Vagina (tissue), 2 donors: ENCODE measurements at regions not wholly inside any gene's neighbourhood (a gene's known extent, or its start where the extent isn't known, plus 50 kb on each side); places are given as distances from the start of the nearest gene placed in this dataset.
"Not testable (repeated sequence)": the region's sequence is repeated elsewhere in the genome, so short reads cannot be mapped to it uniquely, and the experiment has no call there.

Source experiments
- DNase-seq, 2 donors: peaks; one replicate each; pipeline ENCODE4 v3.0.0-alpha.2; 2017; ENCODE audit errors: extremely low spot score in 2 of 2
- H3K27ac ChIP-seq: fragments of 200-600 bp; sonication (generic); one replicate; pipeline ENCODE4 v1.5.1; 2019
- H3K27me3 ChIP-seq: fragments of 200-600 bp; sonication (generic); one replicate; pipeline ENCODE4 v1.5.1; 2019
- H3K36me3 ChIP-seq, 2 donors: fragments of 200-600 bp; sonication (generic); one replicate each; pipeline ENCODE4 v1.5.1; 2017 to 2019
- H3K4me1 ChIP-seq: fragments of 200-600 bp; sonication (generic); one replicate; pipeline ENCODE4 v1.5.1; 2019
- H3K4me3 ChIP-seq, 2 donors: fragments of 200-600 bp; sonication (generic); 1 replicate in 1 of 2; 2 replicates in 1 of 2; pipeline ENCODE4 v1.5.1; 2016 to 2019
- H3K9me3 ChIP-seq: fragments of 200-600 bp; sonication (generic); one replicate; pipeline ENCODE4 v1.5.1; 2019
- intact Hi-C: fragments of 100-400 bp; cut with DNase I; formaldehyde crosslinking; loops from one replicate; pipeline ENCODE4 v1.15.1; 2023

GRCh38 chr1:120357046-120357445 lies 57.8 kb upstream of the NBPF8 start:
- peak in 1 of 2 donors; percentile 37 for DNase-seq
- H3K9me3 ChIP-seq, intact Hi-C loops, H3K27ac ChIP-seq, H3K36me3 ChIP-seq, H3K4me3 ChIP-seq, H3K4me1 ChIP-seq, H3K27me3 ChIP-seq: not testable (repeated sequence)

- intact Hi-C loops, DNase-seq, H3K9me3 ChIP-seq, H3K36me3 ChIP-seq, H3K4me1 ChIP-seq, H3K27ac ChIP-seq, H3K27me3 ChIP-seq, H3K4me3 ChIP-seq: not testable (repeated sequence)
Measured at GRCh38 chr1:120356170-120356569, 58.7 kb upstream of the NBPF8 start.

- H3K9me3 ChIP-seq, H3K36me3 ChIP-seq, H3K27me3 ChIP-seq, intact Hi-C loops, H3K4me1 ChIP-seq: not testable (repeated sequence)
- Histone ChIP-seq H3K27ac (peak overlapping the region; percentile 61), H3K4me3 (peak overlapping the region in 1 of 2 donors; percentile 36)
- peak in 1 of 2 donors; percentile 20 for DNase-seq
Measured at GRCh38 chr1:120354618-120355184, 60.1 kb upstream of the NBPF8 start.

GRCh38 chr1:120342231-120343073 lies 72.4 kb upstream of the NBPF8 start:
- H3K36me3 ChIP-seq, H3K4me1 ChIP-seq, intact Hi-C loops, DNase-seq, H3K9me3 ChIP-seq, H3K27me3 ChIP-seq: not testable (repeated sequence)
- Histone ChIP-seq H3K4me3 (peak overlapping the region; percentile 19 to 48), H3K27ac (peak overlapping the region; percentile 63)

- peak in 1 of 2 donors; percentile 42 for DNase-seq
- H3K27me3 ChIP-seq, H3K9me3 ChIP-seq, H3K4me1 ChIP-seq, H3K36me3 ChIP-seq, intact Hi-C loops: not testable (repeated sequence)
- H3K4me3 ChIP-seq: peak overlapping the region; percentile 40 to 48
- peak overlapping the region; percentile 73 for H3K27ac ChIP-seq
Measured at GRCh38 chr1:120341756-120342155, 73.1 kb upstream of the NBPF8 start.

- intact Hi-C loops, H3K4me1 ChIP-seq, H3K36me3 ChIP-seq, H3K9me3 ChIP-seq, H3K27me3 ChIP-seq, DNase-seq: not testable (repeated sequence)
- H3K4me3 ChIP-seq: peak overlapping the region; percentile 40 to 48
- peak overlapping the region; percentile 78 for H3K27ac ChIP-seq
Measured at GRCh38 chr1:120340838-120341751, 73.7 kb upstream of the NBPF8 start.

GRCh38 chr1:120315738-120316137 lies 99.1 kb upstream of the NBPF8 start:
- DNase-seq, intact Hi-C loops: not testable (repeated sequence)

GRCh38 chr1:120311930-120312329 lies 102.9 kb upstream of the NBPF8 start:
- H3K9me3 ChIP-seq, H3K27ac ChIP-seq, H3K4me1 ChIP-seq, intact Hi-C loops, H3K4me3 ChIP-seq, H3K27me3 ChIP-seq, DNase-seq, H3K36me3 ChIP-seq: not testable (repeated sequence)

More at GRCh38 chr1:120315738-120316137, 99.1 kb upstream of the NBPF8 start:
- H3K36me3 ChIP-seq, H3K9me3 ChIP-seq, H3K4me1 ChIP-seq, H3K27me3 ChIP-seq, H3K27ac ChIP-seq, H3K4me3 ChIP-seq: not testable (repeated sequence)

GRCh38 chr1:120308940-120309578 lies 105.8 kb upstream of the NBPF8 start:
- H3K36me3 ChIP-seq, intact Hi-C loops, H3K27me3 ChIP-seq, H3K9me3 ChIP-seq, H3K27ac ChIP-seq, DNase-seq, H3K4me1 ChIP-seq, H3K4me3 ChIP-seq: not testable (repeated sequence)

- intact Hi-C loops, H3K4me3 ChIP-seq, DNase-seq, H3K27ac ChIP-seq, H3K9me3 ChIP-seq, H3K27me3 ChIP-seq, H3K36me3 ChIP-seq, H3K4me1 ChIP-seq: not testable (repeated sequence)
Measured at GRCh38 chr1:120305046-120305445, 109.8 kb upstream of the NBPF8 start.

GRCh38 chr1:120304341-120304740 lies 110.5 kb upstream of the NBPF8 start:
- H3K9me3 ChIP-seq, H3K27me3 ChIP-seq, H3K36me3 ChIP-seq, intact Hi-C loops, DNase-seq, H3K4me3 ChIP-seq, H3K27ac ChIP-seq, H3K4me1 ChIP-seq: not testable (repeated sequence)

GRCh38 chr1:120299433-120300057 lies 115.3 kb upstream of the NBPF8 start:
- H3K4me3 ChIP-seq, H3K27ac ChIP-seq, intact Hi-C loops, H3K9me3 ChIP-seq, DNase-seq, H3K36me3 ChIP-seq, H3K4me1 ChIP-seq, H3K27me3 ChIP-seq: not testable (repeated sequence)
